ENCODE measurements at regions not wholly inside any gene's neighbourhood (a gene's known extent, or its start where the extent isn't known, plus 50 kb on each side); places are given as distances from the start of the nearest gene placed in this dataset.

GRCh38 chr10:110426294-110427181 lies 71.2 kb upstream of the DUSP5 start (continued):
- TF ChIP-seq ZNF408 (CRISPR knock-in tag; IDR thresholded peaks at IDR 0.05; ENCODE audit: low read depth): no peak
- TF ChIP-seq RCOR1 (IDR thresholded peaks at IDR 0.05; ENCODE audit: borderline replicate concordance in 1 of 2, low read depth in 2 of 2, low read length in 2 of 2): peak in 1 of 2 experiments; percentile 38; a peak in 1 of 4 replicates
- TF ChIP-seq TEAD4 (IDR thresholded peaks at IDR 0.05; ENCODE audit: low read length): peak; percentile 53; the same call in 1 of the 2 replicates
- no peak for TF ChIP-seq TEAD4 (CRISPR knock-in tag; IDR thresholded peaks at IDR 0.05; ENCODE audit: borderline replicate concordance)
- peak; percentile 48; the same call in 1 of the 2 replicates for TF ChIP-seq LEF1 (IDR thresholded peaks at IDR 0.05)
- peak; percentile 73; the same call in 1 of the 2 replicates for TF ChIP-seq SMARCE1 (IDR thresholded peaks at IDR 0.05)
- peak; percentile 67 for TF ChIP-seq CBFA2T3 (IDR thresholded peaks at IDR 0.05)
- peak; percentile 37; the same call in 1 of the 2 replicates for TF ChIP-seq ZFX (CRISPR knock-in tag; IDR thresholded peaks at IDR 0.05)
- no peak for TF ChIP-seq PHB (CRISPR knock-in tag; IDR thresholded peaks at IDR 0.05)
- TF ChIP-seq POLR2H (tag; IDR thresholded peaks at IDR 0.05; ENCODE audit: low read depth): no peak
- no peak for TF ChIP-seq CEBPG (CRISPR knock-in tag; IDR thresholded peaks at IDR 0.05)
- TF ChIP-seq CEBPG (tag; conservative IDR thresholded peaks at IDR 0.05 in 1 of 2, IDR thresholded peaks at IDR 0.05 in 1 of 2): peak in 1 of 2 experiments; percentile 71; a peak in 2 of 4 replicates
- no peak for TF ChIP-seq SRSF9 (IDR thresholded peaks at IDR 0.05; ENCODE audit: borderline replicate concordance, low read depth, low read length)
- TF ChIP-seq NCOA1 (IDR thresholded peaks at IDR 0.05; ENCODE audit: low read depth): peak; percentile 70; the same call in 1 of the 2 replicates
- TF ChIP-seq ZNF445 (CRISPR knock-in tag; IDR thresholded peaks at IDR 0.05; ENCODE audit: low read depth): no peak
- TF ChIP-seq SIRT6 (IDR thresholded peaks at IDR 0.05; ENCODE audit: low read depth, low read length): no peak
- TF ChIP-seq CHD7 (IDR thresholded peaks at IDR 0.05; ENCODE audit: low read depth, low read length): no peak
- no peak for TF ChIP-seq ZNF584 (CRISPR knock-in tag; IDR thresholded peaks at IDR 0.05; ENCODE audit: low read depth)

All from K562 (cell line).